ENCODE measurements at regions not wholly inside any gene's neighbourhood (a gene's known extent, or its start where the extent isn't known, plus 50 kb on each side); places are given as distances from the start of the nearest gene placed in this dataset.

DNA sequence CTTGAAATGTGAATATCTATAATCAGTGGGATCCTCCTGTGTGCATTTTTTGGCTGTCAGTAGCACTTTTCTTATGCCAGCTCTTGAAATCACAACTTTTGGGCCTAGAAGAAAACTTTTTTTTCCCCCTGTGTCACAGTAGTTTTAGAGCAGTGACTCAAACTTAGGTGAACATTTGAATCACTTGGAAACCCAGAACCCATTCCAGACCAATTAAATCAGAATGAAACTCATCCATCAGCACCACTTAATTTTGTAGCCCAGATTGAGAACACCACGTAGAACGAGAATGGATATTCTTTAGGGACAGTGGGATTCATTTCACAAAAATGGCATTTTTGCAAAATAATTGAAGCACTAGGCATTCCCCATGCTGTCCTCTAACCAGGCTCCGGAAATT is 224.8 kb upstream of the NANOGP8 start:
- Histone ChIP-seq H3K27ac (ENCODE audit: low read length) (no peak overlapping the region), H3K9me2 (ENCODE audit: insufficient read depth, low read length) (no peaks in the 10 kb centered on the region), H3K4me3 (ENCODE audit: low read length) (no peak overlapping the region), H3K9ac (ENCODE audit: low read length) (no peak overlapping the region), H3K27me3 (ENCODE audit: insufficient read depth, low read depth, low read length) (no peaks in the 10 kb centered on the region), H3K79me2 (replicated peaks; ENCODE audit: insufficient read depth, low read length) (no peaks in the 10 kb centered on the region), H3F3A (ENCODE audit: insufficient read depth, low read length, poor library complexity, severe bottlenecking) (no peaks in the 10 kb centered on the region), H2AFZ (ENCODE audit: low read depth, low read length) (no peak overlapping the region), H3K4me2 (ENCODE audit: low read length) (no peak overlapping the region), H3K9me3 (ENCODE audit: low read length) (no peaks in the 10 kb centered on the region), H3K36me3 (ENCODE audit: insufficient read depth, low read length) (no peaks in the 10 kb centered on the region), H4K20me1 (ENCODE audit: insufficient read depth) (no peaks in the 10 kb centered on the region)
- TF ChIP-seq RAD21 (conservative IDR thresholded peaks at IDR 0.05): no peak
- TF ChIP-seq EP300 (conservative IDR thresholded peaks at IDR 0.05; ENCODE audit: poor library complexity, severe bottlenecking): no peak
- no peak for TF ChIP-seq TAF1 (IDR thresholded peaks at IDR 0.05; ENCODE audit: low read depth)
- no peak for TF ChIP-seq POLR2AphosphoS5 (IDR thresholded peaks at IDR 0.05)
- TF ChIP-seq, protein P1, sequence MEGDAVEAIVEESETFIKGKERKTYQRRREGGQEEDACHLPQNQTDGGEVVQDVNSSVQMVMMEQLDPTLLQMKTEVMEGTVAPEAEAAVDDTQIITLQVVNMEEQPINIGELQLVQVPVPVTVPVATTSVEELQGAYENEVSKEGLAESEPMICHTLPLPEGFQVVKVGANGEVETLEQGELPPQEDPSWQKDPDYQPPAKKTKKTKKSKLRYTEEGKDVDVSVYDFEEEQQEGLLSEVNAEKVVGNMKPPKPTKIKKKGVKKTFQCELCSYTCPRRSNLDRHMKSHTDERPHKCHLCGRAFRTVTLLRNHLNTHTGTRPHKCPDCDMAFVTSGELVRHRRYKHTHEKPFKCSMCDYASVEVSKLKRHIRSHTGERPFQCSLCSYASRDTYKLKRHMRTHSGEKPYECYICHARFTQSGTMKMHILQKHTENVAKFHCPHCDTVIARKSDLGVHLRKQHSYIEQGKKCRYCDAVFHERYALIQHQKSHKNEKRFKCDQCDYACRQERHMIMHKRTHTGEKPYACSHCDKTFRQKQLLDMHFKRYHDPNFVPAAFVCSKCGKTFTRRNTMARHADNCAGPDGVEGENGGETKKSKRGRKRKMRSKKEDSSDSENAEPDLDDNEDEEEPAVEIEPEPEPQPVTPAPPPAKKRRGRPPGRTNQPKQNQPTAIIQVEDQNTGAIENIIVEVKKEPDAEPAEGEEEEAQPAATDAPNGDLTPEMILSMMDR (IDR thresholded peaks at IDR 0.05; ENCODE audit: poor library complexity, severe bottlenecking): no peak
- TF ChIP-seq EZH2 (IDR thresholded peaks at IDR 0.05; ENCODE audit: borderline replicate concordance, insufficient read depth, low read length, poor library complexity, severe bottlenecking): no peak
- no peak for TF ChIP-seq SMC3 (conservative IDR thresholded peaks at IDR 0.05; ENCODE audit: poor library complexity)
- TF ChIP-seq, protein P2, sequence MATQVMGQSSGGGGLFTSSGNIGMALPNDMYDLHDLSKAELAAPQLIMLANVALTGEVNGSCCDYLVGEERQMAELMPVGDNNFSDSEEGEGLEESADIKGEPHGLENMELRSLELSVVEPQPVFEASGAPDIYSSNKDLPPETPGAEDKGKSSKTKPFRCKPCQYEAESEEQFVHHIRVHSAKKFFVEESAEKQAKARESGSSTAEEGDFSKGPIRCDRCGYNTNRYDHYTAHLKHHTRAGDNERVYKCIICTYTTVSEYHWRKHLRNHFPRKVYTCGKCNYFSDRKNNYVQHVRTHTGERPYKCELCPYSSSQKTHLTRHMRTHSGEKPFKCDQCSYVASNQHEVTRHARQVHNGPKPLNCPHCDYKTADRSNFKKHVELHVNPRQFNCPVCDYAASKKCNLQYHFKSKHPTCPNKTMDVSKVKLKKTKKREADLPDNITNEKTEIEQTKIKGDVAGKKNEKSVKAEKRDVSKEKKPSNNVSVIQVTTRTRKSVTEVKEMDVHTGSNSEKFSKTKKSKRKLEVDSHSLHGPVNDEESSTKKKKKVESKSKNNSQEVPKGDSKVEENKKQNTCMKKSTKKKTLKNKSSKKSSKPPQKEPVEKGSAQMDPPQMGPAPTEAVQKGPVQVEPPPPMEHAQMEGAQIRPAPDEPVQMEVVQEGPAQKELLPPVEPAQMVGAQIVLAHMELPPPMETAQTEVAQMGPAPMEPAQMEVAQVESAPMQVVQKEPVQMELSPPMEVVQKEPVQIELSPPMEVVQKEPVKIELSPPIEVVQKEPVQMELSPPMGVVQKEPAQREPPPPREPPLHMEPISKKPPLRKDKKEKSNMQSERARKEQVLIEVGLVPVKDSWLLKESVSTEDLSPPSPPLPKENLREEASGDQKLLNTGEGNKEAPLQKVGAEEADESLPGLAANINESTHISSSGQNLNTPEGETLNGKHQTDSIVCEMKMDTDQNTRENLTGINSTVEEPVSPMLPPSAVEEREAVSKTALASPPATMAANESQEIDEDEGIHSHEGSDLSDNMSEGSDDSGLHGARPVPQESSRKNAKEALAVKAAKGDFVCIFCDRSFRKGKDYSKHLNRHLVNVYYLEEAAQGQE (IDR thresholded peaks at IDR 0.05; ENCODE audit: borderline replicate concordance): no peak
- TF ChIP-seq MXI1 (conservative IDR thresholded peaks at IDR 0.05; ENCODE audit: poor library complexity, severe bottlenecking): no peak

DNA sequence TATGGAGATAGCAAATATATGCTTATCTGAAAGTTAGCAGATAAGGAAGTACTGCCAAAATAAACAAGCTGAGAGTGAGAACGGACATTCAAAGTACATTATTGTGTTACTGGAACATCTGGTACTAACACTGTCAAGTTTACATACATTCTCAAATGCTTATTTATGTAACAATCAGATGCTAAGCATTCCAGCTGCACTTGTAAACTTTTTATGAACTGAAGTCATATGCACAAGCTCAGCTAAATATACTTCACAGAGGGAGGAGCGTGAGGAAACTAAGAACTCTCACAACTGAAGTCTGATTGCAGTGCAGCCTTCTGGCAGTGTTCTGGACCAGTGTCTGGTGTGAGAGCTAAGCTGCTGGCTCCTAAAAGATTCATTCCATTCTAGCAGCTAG is 223.7 kb upstream of the NANOGP8 start:
- H3K9me2 ChIP-seq (ENCODE audit: insufficient read depth, low read length): no peaks in the 10 kb centered on the region
- no peaks in the 10 kb centered on the region for H3K79me2 ChIP-seq (replicated peaks; ENCODE audit: insufficient read depth, low read length)
- H4K20me1 ChIP-seq (ENCODE audit: insufficient read depth): no peaks in the 10 kb centered on the region
- no peak overlapping the region for H3K27ac ChIP-seq (ENCODE audit: low read length)
- H3K4me2 ChIP-seq (ENCODE audit: low read length): no peak overlapping the region
- H3K9ac ChIP-seq (ENCODE audit: low read length): no peak overlapping the region
- H3K27me3 ChIP-seq (ENCODE audit: insufficient read depth, low read depth, low read length): no peaks in the 10 kb centered on the region
- no peaks in the 10 kb centered on the region for H3F3A ChIP-seq (ENCODE audit: insufficient read depth, low read length, poor library complexity, severe bottlenecking)
- H2AFZ ChIP-seq (ENCODE audit: low read depth, low read length): no peak overlapping the region
- H3K9me3 ChIP-seq (ENCODE audit: low read length): no peaks in the 10 kb centered on the region
- H3K36me3 ChIP-seq (ENCODE audit: insufficient read depth, low read length): no peaks in the 10 kb centered on the region
- no peak for TF ChIP-seq TAF1 (IDR thresholded peaks at IDR 0.05; ENCODE audit: low read depth)
- TF ChIP-seq EP300 (conservative IDR thresholded peaks at IDR 0.05; ENCODE audit: poor library complexity, severe bottlenecking): no peak
- TF ChIP-seq SMC3 (conservative IDR thresholded peaks at IDR 0.05; ENCODE audit: poor library complexity): no peak
- TF ChIP-seq POLR2AphosphoS5 (IDR thresholded peaks at IDR 0.05): no peak
- TF ChIP-seq, protein P2 (IDR thresholded peaks at IDR 0.05; ENCODE audit: borderline replicate concordance): no peak
- no peak for TF ChIP-seq EZH2 (IDR thresholded peaks at IDR 0.05; ENCODE audit: borderline replicate concordance, insufficient read depth, low read length, poor library complexity, severe bottlenecking)
- no peak for TF ChIP-seq MXI1 (conservative IDR thresholded peaks at IDR 0.05; ENCODE audit: poor library complexity, severe bottlenecking)
- TF ChIP-seq RAD21 (conservative IDR thresholded peaks at IDR 0.05): no peak
- no peak overlapping the region for H3K4me3 ChIP-seq (ENCODE audit: low read length)

All from neural cell (in vitro differentiated cells).